ENCODE measurements at regions not wholly inside any gene's neighbourhood (a gene's known extent, or its start where the extent isn't known, plus 50 kb on each side); places are given as distances from the start of the nearest gene placed in this dataset.
"Not testable (repeated sequence)": the region's sequence is repeated elsewhere in the genome, so short reads cannot be mapped to it uniquely, and the experiment has no call there.

- DNase-seq (ENCODE audit: extremely low read depth in 1 of 2, low read depth in 1 of 2), result no peak
Measured at GRCh38 chr6:79810871-79811270, 136.5 kb downstream of the ELOVL4 start.

- DNase-seq (ENCODE audit: extremely low read depth in 1 of 2, low read depth in 1 of 2), result no peak
Measured at GRCh38 chr6:79810185-79810705, 137.1 kb downstream of the ELOVL4 start.

- no peak for DNase-seq (ENCODE audit: extremely low read depth in 1 of 2, low read depth in 1 of 2)
Measured at GRCh38 chr6:79808921-79809320, 138.4 kb downstream of the ELOVL4 start.

- not testable (repeated sequence) for DNase-seq (ENCODE audit: extremely low read depth in 1 of 2, low read depth in 1 of 2)
Measured at GRCh38 chr6:79806661-79807060, 140.7 kb downstream of the ELOVL4 start.

GRCh38 chr6:79804732-79805131 lies 142.6 kb downstream of the ELOVL4 start:
- DNase-seq (ENCODE audit: extremely low read depth in 1 of 2, low read depth in 1 of 2), result no peak

GRCh38 chr6:79803917-79804316 lies 143.4 kb downstream of the ELOVL4 start:
- no peak for DNase-seq (ENCODE audit: extremely low read depth in 1 of 2, low read depth in 1 of 2)

- DNase-seq (ENCODE audit: extremely low read depth in 1 of 2, low read depth in 1 of 2), result no peak
Measured at GRCh38 chr6:79802657-79803300, 144.6 kb downstream of the ELOVL4 start.

GRCh38 chr6:79801362-79801761 lies 146.0 kb downstream of the ELOVL4 start:
- DNase-seq (ENCODE audit: extremely low read depth in 1 of 2, low read depth in 1 of 2), result no peak

GRCh38 chr6:79798841-79799240 lies 148.5 kb downstream of the ELOVL4 start:
- no peak for DNase-seq (ENCODE audit: extremely low read depth in 1 of 2, low read depth in 1 of 2)

- DNase-seq (ENCODE audit: extremely low read depth in 1 of 2, low read depth in 1 of 2), result no peak
Measured at GRCh38 chr6:79797912-79798311, 149.4 kb downstream of the ELOVL4 start.

- no peak for DNase-seq (ENCODE audit: extremely low read depth in 1 of 2, low read depth in 1 of 2)
Measured at GRCh38 chr6:79797163-79797764, 150.1 kb downstream of the ELOVL4 start.

GRCh38 chr6:79796197-79796596 lies 151.2 kb downstream of the ELOVL4 start:
- DNase-seq (ENCODE audit: extremely low read depth in 1 of 2, low read depth in 1 of 2), result no peak

GRCh38 chr6:79789896-79790295 lies 157.5 kb downstream of the ELOVL4 start:
- DNase-seq (ENCODE audit: extremely low read depth in 1 of 2, low read depth in 1 of 2), result no peak

- no peak for DNase-seq (ENCODE audit: extremely low read depth in 1 of 2, low read depth in 1 of 2)
Measured at GRCh38 chr6:79788756-79789155, 157.6 kb downstream of the SH3BGRL2 start.

- DNase-seq (ENCODE audit: extremely low read depth in 1 of 2, low read depth in 1 of 2), result no peak
Measured at GRCh38 chr6:79787626-79788025, 156.5 kb downstream of the SH3BGRL2 start.

- DNase-seq (ENCODE audit: extremely low read depth in 1 of 2, low read depth in 1 of 2), result no peak
Measured at GRCh38 chr6:79784395-79784753, 153.2 kb downstream of the SH3BGRL2 start.

GRCh38 chr6:79783670-79784394 lies 152.7 kb downstream of the SH3BGRL2 start:
- DNase-seq (ENCODE audit: extremely low read depth in 1 of 2, low read depth in 1 of 2), result no peak

GRCh38 chr6:79782792-79783580 lies 151.9 kb downstream of the SH3BGRL2 start:
- no peak for DNase-seq (ENCODE audit: extremely low read depth in 1 of 2, low read depth in 1 of 2)

GRCh38 chr6:79781916-79782315 lies 150.8 kb downstream of the SH3BGRL2 start:
- no peak for DNase-seq (ENCODE audit: extremely low read depth in 1 of 2, low read depth in 1 of 2)

- no peak for DNase-seq (ENCODE audit: extremely low read depth in 1 of 2, low read depth in 1 of 2)
Measured at GRCh38 chr6:79780881-79781280, 149.8 kb downstream of the SH3BGRL2 start.

GRCh38 chr6:79778816-79779215 lies 147.7 kb downstream of the SH3BGRL2 start:
- no peak for DNase-seq (ENCODE audit: extremely low read depth in 1 of 2, low read depth in 1 of 2)
